Heart left ventricle (tissue), 13 donors: ENCODE measurements at regions not wholly inside any gene's neighbourhood (a gene's known extent, or its start where the extent isn't known, plus 50 kb on each side); places are given as distances from the start of the nearest gene placed in this dataset.

Experiments
- POLR2A ChIP-seq, 2 donors: fragments of 450-650 bp; IDR thresholded peaks; one replicate each; pipeline ENCODE4 v1.6.1; 2017; ENCODE audit warnings: antibody characterized with exemption in 2 of 2, mild to moderate bottlenecking in 2 of 2, moderate library complexity in 2 of 2
- TF ChIP-seq, protein P1 (sequence below), 12 donors: fragments of 200-600 bp; sonication (generic) in 4 of 12; IDR thresholded peaks; one replicate each; pipeline versions ENCODE4 v1.5.0 to v1.8.0; 2018 to 2022; ENCODE audit warnings: antibody characterized with exemption in 12 of 12, mild to moderate bottlenecking in 5 of 12
- donor health status: ischemic (EF 13 %, LVEDD 7.1; RV severe dilation, severe dysfunction).
- donor health status: DM: no; HTN: yes; CAD: no.
- donor health status: DM: no; HTN: no; CAD: no.
- donor health status: ischemic (EF 25% LVEDD 6.9; RV normal size, moderate dysfunction).
- donor health status: ischemic (EF 25% LVEDD 5.7; RV mildly dilated, moderate dysfunction).
- donor health status: ischemic (EF 35%, LVEDD 5.7; RV mildly dilated, moderate dysfunction).
- donor health status: nonischemic (EF 11% LVEDD 7.7; RV severe dilation, severe dysfunction).
- donor health status: DM: yes; HTN: yes; CAD: no.
- donor health status: PGD.
- donor health status: ischemic (EF 29% LVEDD 5.4; RV normal size, mild dysfunction).
- donor health status: nonischemic (EF 23%, LVEDD 6.1; RV moderate dilation, normal function).

- TF ChIP-seq, protein P1, sequence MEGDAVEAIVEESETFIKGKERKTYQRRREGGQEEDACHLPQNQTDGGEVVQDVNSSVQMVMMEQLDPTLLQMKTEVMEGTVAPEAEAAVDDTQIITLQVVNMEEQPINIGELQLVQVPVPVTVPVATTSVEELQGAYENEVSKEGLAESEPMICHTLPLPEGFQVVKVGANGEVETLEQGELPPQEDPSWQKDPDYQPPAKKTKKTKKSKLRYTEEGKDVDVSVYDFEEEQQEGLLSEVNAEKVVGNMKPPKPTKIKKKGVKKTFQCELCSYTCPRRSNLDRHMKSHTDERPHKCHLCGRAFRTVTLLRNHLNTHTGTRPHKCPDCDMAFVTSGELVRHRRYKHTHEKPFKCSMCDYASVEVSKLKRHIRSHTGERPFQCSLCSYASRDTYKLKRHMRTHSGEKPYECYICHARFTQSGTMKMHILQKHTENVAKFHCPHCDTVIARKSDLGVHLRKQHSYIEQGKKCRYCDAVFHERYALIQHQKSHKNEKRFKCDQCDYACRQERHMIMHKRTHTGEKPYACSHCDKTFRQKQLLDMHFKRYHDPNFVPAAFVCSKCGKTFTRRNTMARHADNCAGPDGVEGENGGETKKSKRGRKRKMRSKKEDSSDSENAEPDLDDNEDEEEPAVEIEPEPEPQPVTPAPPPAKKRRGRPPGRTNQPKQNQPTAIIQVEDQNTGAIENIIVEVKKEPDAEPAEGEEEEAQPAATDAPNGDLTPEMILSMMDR (IDR thresholded peaks at IDR 0.05) = no peak
- TF ChIP-seq POLR2A (IDR thresholded peaks at IDR 0.05) = no peak
Observed at GRCh38 chr3:102183623-102184022, 251.2 kb upstream of the ZPLD1 start.
